ENCODE measurements at regions not wholly inside any gene's neighbourhood (a gene's known extent, or its start where the extent isn't known, plus 50 kb on each side); places are given as distances from the start of the nearest gene placed in this dataset.

- TF ChIP-seq JUNB (IDR thresholded peaks at IDR 0.05) (no peak), POLR2A (IDR thresholded peaks at IDR 0.05; ENCODE audit: low read length) (no peak), CTCF (IDR thresholded peaks at IDR 0.05) (no peak), USF2 (IDR thresholded peaks at IDR 0.05) (no peak), MAFK (IDR thresholded peaks at IDR 0.05; ENCODE audit: partially characterized antibody) (no peak), PBX3 (IDR thresholded peaks at IDR 0.05) (no peak), PHF8 (IDR thresholded peaks at IDR 0.05; ENCODE audit: borderline replicate concordance, low read depth) (no peak)
Observed at GRCh38 chr1:189606047-189606446, 871.6 kb downstream of the BRINP3 start.

All from A549 (cell line).